NCI-H1436 (cell line): ENCODE measurements at regions not wholly inside any gene's neighbourhood (a gene's known extent, or its start where the extent isn't known, plus 50 kb on each side); places are given as distances from the start of the nearest gene placed in this dataset.

Experiments
- DNase-seq: peaks from one replicate; lab custom pipeline; 2025; lab: John Stamatoyannopoulos, UW

GRCh38 chr7:46165276-46165675 lies 244.2 kb upstream of the IGFBP3 start:
- no peak for DNase-seq

GRCh38 chr7:46164629-46165028 lies 243.6 kb upstream of the IGFBP3 start:
- DNase-seq, result no peak

GRCh38 chr7:46163246-46163645 lies 242.2 kb upstream of the IGFBP3 start:
- no peak for DNase-seq

- DNase-seq, result no peak
These were observed 241.5 kb upstream of the IGFBP3 start for GRCh38 chr7:46162609-46163008.

- DNase-seq, result no peak
These were observed 239.8 kb upstream of the IGFBP3 start for GRCh38 chr7:46160861-46161260.

- no peak for DNase-seq
These were observed 236.9 kb upstream of the IGFBP3 start for GRCh38 chr7:46157931-46158330.

- no peak for DNase-seq
These were observed 236.3 kb upstream of the IGFBP3 start for GRCh38 chr7:46157404-46157803.

- no peak for DNase-seq
These were observed 235.8 kb upstream of the IGFBP3 start for GRCh38 chr7:46156853-46157252.

- no peak for DNase-seq
These were observed 235.0 kb upstream of the IGFBP3 start for GRCh38 chr7:46156086-46156485.

- DNase-seq, result no peak
These were observed 234.3 kb upstream of the IGFBP3 start for GRCh38 chr7:46155367-46155766.

- DNase-seq, result no peak
These were observed 233.1 kb upstream of the IGFBP3 start for GRCh38 chr7:46153951-46154787.

- DNase-seq, result no peak
These were observed 232.5 kb upstream of the IGFBP3 start for GRCh38 chr7:46153583-46153950.

GRCh38 chr7:46152696-46153095 lies 231.6 kb upstream of the IGFBP3 start:
- DNase-seq, result no peak

GRCh38 chr7:46150721-46151120 lies 229.6 kb upstream of the IGFBP3 start:
- DNase-seq, result no peak

- DNase-seq, result no peak
These were observed 229.1 kb upstream of the IGFBP3 start for GRCh38 chr7:46150202-46150601.

GRCh38 chr7:46147871-46148270 lies 226.8 kb upstream of the IGFBP3 start:
- no peak for DNase-seq

GRCh38 chr7:46146454-46147255 lies 225.6 kb upstream of the IGFBP3 start:
- DNase-seq, result no peak

GRCh38 chr7:46145412-46145811 lies 224.3 kb upstream of the IGFBP3 start:
- no peak for DNase-seq

GRCh38 chr7:46143949-46144917 lies 223.2 kb upstream of the IGFBP3 start:
- no peak for DNase-seq

GRCh38 chr7:46143421-46143820 lies 222.3 kb upstream of the IGFBP3 start:
- DNase-seq, result no peak

- no peak for DNase-seq
These were observed 218.0 kb upstream of the IGFBP3 start for GRCh38 chr7:46139079-46139478.

- no peak for DNase-seq
These were observed 216.7 kb upstream of the IGFBP3 start for GRCh38 chr7:46137725-46138124.
